KBM-7 (cell line): ENCODE measurements at regions not wholly inside any gene's neighbourhood (a gene's known extent, or its start where the extent isn't known, plus 50 kb on each side); places are given as distances from the start of the nearest gene placed in this dataset.

Source experiments
- DNase-seq: peaks from one replicate; pipeline ENCODE4 v3.0.0-alpha.2; 2015
- in situ Hi-C: fragments of 300-500 bp; cut with MboI; formaldehyde crosslinking; loops from 2 replicates; pipeline ENCODE4 v1.14.3; 2020; ENCODE audit warnings: low sequenced_read_pairs, low pct_unique_long_range_greater_than_20kb, mixed read lengths

DNA sequence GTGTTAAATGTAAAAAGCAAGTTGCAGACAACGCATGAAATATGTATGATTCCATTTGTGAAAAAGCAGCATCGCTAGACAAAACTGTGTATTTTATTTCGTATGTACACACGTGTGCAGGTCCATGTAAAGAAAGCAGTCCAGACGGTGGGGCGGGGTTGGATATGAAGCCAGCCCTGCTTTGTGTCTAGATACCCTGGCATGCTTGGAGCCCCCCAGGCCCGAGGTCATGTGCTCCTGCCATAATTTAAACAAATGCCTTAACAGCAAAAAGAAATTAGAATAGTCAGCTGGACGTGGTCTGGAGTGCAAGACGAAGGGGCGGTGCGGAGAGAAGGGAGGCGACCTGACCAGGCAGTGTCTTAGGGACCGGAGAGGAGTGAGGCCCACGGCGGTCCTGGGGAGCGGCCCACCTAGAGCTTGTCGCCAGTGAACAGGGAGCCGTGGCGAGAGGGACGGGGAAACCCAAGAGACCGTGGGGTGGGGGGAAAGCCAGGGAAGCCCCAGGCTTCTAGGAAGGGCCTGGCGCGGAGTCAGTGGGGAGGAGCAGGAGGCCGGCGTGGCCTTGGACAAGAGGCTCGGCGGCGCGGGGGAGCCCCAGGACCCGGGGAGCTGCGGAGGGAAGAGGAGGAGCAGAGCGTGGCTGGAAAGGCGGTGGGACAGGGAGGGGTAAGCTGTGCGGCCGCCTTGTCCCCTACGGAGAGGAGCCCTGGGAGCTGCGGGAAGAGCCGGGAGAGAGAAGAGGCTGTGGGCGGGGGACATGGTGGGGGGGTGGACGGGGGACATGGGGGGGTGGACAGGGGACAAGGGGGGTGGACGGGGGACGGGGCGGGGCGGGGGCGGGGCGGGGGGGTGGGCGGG is 118.5 kb upstream of the C14orf180 start:
- DNase-seq = no peak
- in situ Hi-C loops = no loop called here

DNA sequence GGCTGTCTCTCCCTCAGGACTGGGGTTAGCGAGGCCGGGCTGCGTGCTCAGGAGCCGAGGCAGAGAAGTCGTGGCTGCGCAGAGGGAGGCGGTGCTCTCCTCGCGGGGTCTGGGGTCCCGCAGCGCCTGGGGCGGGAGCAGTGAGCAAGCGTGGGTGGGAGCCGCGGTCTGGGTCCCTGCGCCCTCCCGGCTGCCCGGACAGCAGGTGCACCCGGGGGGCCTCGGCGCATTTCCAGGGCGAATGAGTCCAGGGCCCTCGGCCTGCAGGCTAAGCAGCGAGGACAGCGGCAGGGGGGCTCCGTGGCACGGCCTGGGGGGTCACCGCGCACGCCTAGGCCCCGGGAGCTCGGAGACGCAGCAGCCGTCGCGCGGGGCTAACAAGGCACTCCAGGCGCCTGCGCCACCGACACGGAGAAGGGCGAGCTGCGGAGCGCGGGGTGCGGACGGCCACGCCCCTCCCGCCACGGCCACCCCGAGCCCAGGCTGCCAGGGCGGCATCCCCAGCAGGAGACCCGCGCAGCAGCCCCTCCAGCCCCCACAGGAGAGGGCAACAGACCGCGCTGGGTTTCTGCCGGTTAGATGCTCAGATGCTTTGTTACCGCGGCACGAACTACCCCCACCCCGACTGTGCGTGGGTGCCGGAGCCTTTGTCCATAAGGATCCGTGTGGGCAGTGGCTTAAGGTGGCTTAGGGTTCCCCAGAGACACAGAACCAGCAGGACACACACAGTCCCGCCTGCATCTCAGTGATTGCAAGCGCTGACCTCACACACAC is 117.7 kb upstream of the C14orf180 start:
- no peak for DNase-seq

DNA sequence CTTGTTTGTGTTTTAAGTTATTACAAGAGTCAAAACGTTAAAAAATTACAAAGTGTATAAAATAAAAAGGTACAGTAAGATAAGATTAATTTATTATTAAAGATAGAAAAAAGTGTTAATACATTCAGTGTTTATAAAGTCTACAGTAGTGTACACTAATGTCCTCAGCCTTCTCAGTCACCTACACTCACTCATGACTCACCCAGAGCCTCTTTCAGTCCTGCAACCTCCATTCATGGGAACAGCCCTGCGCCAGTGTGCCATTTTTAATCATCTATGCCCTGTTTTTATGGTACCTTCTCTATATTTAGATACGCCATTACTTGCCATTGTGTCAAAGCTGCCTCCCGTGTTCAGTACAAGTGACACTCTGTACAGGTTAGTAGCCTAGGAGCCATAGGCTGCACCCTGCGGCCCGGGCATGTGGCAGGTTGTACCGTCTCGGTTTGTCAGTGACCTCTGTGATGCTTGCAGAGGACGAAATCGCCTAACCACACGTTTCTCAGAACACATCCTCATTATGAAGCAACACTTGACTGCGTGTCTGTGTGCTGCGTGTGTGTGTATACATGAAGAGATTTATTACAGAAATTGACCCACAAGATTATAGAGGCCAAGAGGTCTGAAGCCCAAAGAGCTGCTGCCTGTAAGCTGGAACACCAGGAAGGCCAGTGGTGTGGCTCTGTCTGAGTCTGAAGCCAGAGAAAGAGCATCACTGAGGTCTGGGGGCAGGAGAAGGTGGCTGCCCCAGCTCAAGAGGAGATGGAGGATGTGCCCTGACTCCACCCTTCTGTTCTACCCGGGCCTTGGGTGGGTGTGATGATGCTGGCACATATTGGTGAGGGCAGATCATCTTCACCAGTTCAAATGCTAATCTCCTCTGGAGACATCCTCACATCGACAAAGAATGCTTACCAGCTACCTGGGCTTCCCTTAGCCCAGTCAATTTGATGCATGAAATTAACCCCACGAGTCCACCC is 116.6 kb upstream of the C14orf180 start:
- no peak for DNase-seq
- in situ Hi-C loops = no loop called here

More for the DNA sequence above, 117.7 kb upstream of the C14orf180 start:
- in situ Hi-C loops = no loop called here

DNA sequence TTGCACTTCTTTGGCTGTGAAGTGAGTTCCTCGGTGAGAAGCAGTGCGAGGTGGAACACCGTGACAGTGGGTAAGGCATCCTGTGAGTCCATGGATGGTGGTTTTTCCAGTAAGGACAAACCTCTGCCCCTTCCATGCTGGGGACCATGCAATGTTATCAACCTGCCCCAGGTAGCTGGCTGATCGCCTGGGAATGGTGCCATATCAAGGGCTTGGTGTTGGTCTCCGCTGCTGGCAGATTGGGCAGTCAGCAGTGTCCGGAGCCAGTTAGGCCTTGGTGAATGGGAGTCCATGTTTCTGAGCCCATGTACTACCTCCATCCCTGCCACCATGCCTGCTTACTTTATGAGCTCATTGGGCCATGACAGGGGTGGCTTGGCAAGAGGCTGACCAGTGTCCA is 114.7 kb upstream of the C14orf180 start:
- in situ Hi-C loops = no loop called here
- no peak for DNase-seq

DNA sequence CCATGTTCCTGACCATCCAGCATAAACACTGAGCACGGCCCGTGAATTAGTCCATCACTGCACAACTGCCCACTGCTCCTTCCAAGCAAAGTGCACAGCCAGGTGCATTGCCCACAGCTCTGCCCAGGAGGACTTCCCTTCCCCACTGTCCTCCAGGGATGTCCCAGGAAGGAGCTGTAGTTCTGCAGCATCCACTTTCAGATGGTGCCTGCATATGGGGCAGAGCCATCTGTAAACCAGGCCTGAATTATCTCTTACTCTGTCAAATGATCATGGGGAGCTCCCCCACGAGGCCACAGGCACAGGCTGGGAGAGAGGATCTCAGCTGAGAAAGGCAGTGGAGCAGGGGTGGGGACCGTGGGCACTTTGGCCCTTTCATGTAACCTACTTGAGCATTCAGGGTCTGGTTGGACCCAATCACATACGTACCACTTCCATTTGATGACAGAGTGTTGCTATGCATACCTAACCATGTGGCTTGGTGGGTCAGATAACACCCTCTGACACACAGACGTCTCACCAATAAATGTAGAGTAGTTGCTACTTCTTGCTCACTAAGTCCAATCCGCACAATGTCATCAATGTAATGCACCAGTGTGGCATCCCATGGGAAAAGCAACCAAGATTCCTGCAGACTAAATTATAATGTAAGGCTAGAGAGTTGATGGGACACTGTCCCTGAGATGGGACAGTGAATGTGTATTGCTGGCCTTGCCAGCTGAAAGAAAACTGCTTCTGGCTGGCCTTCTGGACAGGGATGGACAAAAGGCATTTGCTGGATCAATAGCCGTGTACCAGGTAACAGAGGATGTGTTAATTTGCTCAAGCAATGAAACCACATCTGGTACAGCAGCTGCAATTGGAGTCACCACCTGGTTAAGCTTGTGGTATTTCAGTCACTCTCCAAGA is 113.8 kb upstream of the C14orf180 start:
- in situ Hi-C loops = no loop called here
- DNase-seq = no peak

DNA sequence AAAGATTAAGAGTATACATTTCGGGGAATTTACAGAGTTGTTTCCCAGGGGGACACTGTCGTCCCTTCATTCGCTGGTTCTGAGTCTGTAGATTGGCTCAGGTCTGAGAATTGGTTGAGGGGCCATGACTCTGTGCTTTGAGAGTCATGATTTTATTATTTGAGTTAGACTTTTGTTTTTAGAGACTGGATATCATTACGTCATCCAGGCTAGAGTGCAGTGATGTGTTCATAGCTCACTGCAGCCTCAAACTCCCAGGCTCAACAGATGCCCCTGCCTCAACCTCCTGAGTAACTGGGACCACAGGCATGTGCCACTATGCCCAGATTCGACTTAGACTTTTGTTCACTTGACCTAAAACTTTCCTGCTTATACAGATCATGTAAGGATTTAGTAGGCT is 112.3 kb upstream of the C14orf180 start:
- DNase-seq = no peak
- in situ Hi-C loops = no loop called here

DNA sequence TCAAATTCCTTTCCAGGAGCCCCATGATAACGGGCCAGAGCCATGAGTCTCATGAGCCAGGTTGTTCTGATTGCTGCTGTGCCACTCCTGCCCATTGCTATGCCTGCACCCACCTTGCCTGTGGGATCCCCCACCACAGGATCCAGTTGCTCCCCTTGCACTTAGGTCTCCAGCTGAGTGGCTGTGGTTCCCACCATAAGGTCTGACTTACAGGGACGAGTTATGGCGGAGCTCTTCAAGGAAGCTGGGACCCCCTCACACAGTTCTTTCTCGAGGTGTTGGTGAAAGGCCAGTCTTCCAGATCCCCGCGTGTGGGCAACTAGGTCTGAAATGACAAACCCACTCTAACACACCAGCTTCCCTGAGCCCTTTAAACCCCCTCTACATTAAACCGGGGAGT is 111.9 kb upstream of the C14orf180 start:
- DNase-seq = no peak
- in situ Hi-C loops = no loop called here

DNA sequence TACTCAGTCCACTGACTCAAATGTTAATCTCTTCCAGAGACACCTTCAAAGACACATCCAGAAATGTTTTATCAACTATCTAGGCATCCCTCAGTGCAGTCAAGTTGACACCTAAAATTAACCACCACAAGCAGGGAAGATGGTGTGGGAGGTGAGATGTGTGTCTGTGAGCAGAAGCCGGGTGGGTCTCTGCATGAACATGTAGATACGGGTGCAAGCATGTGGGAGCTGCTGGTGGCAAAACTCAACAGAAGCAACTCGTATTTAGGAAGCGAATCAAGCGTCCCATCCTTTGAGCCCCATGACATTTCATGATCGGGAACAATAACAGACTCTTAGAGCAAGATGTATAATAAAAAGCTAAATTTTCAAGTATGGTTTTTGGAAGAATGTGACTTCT is 110.0 kb upstream of the C14orf180 start:
- DNase-seq = no peak
- in situ Hi-C loops = no loop called here

DNA sequence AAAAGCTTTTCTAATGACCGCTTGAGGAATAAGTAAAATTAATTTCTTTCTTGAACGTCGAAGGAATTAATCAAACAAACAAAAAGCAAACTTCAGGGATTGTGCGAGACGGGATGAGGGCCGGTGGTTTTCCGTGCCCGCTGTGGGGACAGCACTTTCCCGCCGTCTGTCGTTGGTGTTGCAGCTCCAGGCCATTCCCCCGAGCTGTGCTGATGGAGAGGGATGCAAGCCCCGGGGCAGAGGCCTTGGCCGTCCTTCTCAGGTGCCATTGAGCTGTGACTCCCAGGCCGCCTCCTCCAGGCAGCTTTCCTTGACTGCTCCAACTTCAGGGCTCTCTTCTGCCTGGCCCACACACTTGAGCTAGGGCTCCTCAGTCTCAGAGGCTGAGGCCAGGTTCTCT is 109.0 kb upstream of the C14orf180 start:
- no peak for DNase-seq
- in situ Hi-C loops = no loop called here

DNA sequence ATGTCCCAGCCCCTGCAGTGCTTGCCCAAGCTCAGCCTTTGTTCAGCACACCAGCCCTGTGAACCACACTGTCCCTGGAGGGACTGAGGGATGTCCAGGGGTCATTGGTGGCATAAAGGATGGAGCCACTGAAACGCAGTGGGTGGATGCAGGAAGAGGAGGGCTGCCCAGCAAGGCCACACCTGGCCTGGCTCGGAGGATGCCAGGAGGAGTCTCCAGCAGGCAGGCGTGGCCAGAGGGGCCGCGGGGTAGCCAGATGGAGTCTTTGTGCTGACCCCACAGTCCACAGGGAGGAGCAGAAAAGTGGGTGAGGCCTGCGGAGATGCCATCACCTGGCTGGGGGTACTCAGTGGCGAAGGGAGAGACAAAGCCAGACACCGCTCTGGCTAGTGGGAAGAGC is 108.5 kb upstream of the C14orf180 start:
- no peak for DNase-seq
- in situ Hi-C loops = no loop called here

DNA sequence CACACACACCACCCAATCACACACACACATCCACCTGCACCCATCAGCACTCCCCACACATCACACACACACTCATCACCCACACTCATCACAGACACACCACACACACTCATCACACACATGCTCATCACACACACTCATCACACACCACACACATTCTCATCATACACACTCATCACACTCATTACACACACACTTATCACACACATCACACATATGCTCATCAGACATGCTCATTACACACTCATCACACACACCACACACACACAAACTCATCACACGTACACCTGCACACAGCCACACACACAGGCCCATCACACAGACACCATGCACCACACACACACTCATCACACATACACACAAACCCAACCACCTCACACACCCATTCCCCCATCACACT is 107.5 kb upstream of the C14orf180 start:
- no peak for DNase-seq
- in situ Hi-C loops = no loop called here

DNA sequence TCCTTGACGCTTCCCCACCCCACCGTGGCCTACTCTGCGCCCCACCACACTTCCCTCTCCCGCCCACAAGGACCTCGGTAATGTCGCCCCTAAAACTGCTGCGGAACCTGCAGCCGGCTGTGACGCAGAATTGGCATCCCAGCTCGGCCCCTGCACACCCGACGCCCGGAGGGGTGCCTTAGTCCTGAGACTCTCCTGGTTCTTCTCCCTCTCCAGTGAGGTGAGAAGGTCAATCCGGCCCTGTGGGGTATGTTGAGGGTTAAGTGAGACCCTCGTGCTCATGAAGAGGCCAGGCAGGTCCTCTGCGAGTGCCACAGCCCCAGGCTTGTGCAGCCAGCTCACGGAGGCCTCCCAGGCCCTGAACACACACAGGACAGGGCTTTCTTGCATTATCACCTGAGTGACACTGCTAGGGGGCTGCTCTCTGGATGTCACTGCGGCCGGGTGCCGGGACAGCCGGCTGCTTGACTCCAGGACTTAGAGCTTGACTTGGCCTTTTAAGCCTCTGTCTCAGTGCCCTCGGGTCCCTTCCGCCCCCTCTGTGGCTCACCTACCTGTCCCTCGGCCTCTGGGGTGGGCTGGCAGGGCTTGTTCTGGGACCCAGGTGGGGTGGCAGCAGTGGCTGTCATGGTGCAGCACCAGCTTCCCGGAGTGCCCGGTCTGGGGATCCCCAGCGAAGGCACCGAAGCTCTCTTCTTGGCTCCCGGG is 106.9 kb upstream of the C14orf180 start:
- in situ Hi-C loops = no loop called here
- no peak for DNase-seq

DNA sequence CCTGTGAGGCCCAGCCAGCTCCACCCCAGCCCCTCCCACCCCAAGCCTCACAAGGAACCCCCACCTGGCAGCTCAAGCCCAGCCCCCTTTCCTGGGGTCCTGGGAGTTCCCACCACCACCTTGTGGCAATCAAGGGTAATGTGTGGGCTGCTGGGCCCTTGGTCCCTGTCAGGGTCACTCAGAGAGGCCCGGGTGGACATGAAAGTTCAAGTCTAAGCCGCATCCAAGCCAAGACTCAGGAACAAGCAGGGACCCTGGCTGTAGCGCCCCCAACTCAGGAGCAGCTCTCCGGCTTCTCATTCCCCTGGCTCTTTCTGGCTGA is 106.4 kb upstream of the C14orf180 start:
- DNase-seq = no peak

DNA sequence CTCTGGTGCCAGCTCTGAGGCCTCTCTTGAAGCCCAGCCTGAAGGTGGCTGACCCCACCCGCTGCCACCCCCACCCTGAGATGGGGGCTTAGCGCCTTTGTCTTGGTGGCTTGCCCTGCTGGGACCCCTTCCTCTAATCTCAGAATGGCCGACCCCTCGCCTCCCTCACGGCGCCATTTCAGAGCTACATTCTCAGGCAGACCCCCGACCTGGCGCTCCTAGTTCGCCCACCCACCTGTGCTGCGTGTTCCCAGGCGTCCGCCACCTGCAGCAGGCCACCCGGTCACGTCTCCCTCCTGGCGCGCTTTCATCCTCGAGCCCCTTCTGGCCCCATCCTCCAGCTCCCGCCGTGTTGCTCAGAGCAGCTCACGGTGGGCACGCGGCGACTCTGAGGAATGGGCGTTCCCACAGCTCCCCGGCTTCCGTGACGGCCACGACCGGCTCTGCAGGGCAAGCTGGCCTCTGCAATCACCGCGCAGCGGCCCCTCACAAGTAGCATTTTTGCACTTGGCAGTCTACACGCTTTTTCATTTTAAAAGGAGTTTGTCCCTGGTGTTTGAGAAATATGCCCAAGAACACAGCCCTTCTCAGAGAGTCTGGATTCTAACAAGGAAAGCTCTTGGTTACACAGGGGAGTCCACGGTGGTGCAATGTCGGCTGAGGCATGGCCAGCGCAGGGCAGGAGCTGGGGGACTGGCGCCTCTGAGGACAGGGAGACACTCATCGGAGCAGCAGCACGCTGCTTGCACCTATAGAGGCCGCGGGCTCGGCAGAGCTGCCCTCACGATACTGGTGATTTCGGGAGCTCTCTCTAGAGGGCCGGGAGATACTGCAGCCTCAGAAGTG is 105.7 kb upstream of the C14orf180 start:
- in situ Hi-C loops = no loop called here
- no peak for DNase-seq

More for the DNA sequence above, 106.4 kb upstream of the C14orf180 start:
- in situ Hi-C loops = no loop called here

DNA sequence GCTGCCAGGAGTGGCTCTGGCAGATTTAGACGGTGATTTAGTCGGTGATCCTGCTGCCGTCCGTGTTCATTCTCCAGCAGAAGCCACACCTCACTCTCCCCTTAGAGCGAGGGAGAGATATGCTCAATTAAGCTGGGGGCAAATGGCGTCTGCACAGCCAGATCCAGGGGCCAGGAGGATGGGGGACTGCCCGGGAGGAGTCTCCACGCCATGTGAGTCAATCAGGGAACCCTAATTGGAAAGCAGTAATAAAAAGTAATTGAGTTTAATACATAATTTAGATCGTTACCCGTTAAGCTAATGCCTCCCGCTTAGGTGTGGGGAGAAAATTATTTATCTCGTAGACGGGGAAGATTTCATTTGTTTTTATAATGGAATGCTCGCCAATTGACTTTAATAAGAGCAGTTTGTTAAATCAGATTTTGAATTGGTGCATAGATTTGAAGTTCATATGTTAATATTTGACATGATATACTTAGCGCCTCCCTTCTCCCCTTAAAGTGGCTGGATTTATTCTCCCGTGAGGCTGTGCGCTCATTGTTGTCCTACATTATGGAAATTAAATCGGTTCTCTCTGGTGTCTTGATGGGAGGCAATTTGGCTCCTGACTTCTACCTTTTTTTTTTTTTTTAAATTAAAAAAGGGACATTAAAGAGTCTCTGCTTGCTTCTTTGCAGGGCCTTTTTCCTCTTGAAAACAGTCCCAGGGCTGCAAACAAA is 104.9 kb upstream of the C14orf180 start:
- in situ Hi-C loops = no loop called here
- no peak for DNase-seq

DNA sequence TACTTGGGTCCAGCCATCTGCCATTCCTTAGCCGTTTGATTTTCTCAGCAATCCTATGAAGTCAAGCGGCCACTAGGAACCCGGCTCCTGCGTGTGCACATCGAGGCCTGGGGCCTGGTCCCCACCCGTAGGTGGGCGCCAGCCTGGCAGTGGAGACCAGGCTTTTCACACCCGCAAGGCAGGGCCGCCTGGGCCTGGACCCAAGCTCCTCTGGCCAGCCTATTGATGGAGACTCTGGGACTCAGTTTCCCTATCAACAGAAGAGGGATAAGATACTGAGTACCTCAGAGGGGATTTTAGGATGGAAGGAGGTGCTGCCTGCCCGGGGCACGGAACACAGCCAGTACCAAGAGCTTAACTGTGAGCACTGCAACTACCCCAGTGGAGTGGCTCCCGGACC is 104.3 kb upstream of the C14orf180 start:
- DNase-seq = no peak
- in situ Hi-C loops = no loop called here

DNA sequence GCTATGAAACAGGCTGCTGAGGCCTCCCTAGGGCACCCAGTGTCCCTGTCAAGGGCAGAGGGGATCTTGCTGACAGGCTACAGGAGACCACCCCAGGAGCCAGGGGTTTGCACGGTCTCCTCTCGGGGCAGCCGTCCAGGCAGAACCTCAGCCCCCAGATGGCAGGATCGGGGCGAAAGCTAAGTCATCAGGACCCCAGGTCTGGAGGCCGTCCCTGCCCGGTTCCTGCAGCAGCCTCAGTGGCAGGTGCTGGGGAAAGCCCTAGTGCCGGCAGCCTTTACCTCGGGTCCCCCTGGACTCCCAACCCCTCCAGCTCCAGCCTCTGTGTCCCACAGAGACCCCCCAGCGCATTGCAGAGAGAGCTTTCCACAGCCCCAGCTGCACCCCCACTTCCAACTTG is 103.8 kb upstream of the C14orf180 start:
- in situ Hi-C loops = no loop called here
- no peak for DNase-seq
